ENCODE measurements at regions not wholly inside any gene's neighbourhood (a gene's known extent, or its start where the extent isn't known, plus 50 kb on each side); places are given as distances from the start of the nearest gene placed in this dataset.

DNA sequence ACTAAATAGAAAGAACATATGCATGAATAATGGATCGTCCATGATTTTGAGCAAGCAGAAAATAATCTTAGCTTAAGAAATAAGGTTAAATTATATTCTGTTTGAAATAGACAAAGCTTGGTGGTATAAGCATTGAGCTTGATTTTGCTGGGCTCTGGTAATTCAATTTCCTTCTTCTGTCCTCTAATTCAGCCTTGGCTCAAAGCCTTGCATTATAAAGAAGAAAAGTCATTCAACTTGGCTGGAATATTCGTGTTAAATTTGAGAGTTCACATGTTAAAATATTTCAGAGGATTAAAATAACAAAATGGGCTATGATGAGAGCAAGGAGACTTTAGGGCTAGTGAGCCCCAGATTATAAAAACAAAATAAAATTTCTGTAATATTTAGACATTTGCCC, 415.4 kb upstream of the PCDH20 start:
- Histone ChIP-seq H2AFZ (no peak overlapping the region), H3K4me1 (ENCODE audit: insufficient read depth) (no peaks in the 10 kb centered on the region), H3K9me3 (ENCODE audit: low read depth) (no peaks in the 10 kb centered on the region), H3K9me2 (replicated peaks; ENCODE audit: insufficient read depth) (no peaks in the 10 kb centered on the region), H3K79me2 (no peaks in the 10 kb centered on the region), H4K20me1 (ENCODE audit: insufficient read depth, poor library complexity, severe bottlenecking) (no peaks in the 10 kb centered on the region), H3K4me2 (no peak overlapping the region), H3K4me3 (no peak overlapping the region), H3K27ac (no peak overlapping the region), H3K36me3 (replicated peaks; ENCODE audit: insufficient read depth, low read depth) (no peaks in the 10 kb centered on the region), H3K27me3 (no peaks in the 10 kb centered on the region)
- WGBS (ENCODE audit: low lambda C conversion rate, missing lambda C conversion rate), result 69% methylated on average over 2 of the region's 2 CpGs
- no peak for TF ChIP-seq EZH2 (IDR thresholded peaks at IDR 0.05; ENCODE audit: borderline replicate concordance)
- TF ChIP-seq, protein P1, sequence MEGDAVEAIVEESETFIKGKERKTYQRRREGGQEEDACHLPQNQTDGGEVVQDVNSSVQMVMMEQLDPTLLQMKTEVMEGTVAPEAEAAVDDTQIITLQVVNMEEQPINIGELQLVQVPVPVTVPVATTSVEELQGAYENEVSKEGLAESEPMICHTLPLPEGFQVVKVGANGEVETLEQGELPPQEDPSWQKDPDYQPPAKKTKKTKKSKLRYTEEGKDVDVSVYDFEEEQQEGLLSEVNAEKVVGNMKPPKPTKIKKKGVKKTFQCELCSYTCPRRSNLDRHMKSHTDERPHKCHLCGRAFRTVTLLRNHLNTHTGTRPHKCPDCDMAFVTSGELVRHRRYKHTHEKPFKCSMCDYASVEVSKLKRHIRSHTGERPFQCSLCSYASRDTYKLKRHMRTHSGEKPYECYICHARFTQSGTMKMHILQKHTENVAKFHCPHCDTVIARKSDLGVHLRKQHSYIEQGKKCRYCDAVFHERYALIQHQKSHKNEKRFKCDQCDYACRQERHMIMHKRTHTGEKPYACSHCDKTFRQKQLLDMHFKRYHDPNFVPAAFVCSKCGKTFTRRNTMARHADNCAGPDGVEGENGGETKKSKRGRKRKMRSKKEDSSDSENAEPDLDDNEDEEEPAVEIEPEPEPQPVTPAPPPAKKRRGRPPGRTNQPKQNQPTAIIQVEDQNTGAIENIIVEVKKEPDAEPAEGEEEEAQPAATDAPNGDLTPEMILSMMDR (IDR thresholded peaks at IDR 0.05; ENCODE audit: poor library complexity), result no peak
- no peak for TF ChIP-seq EZH2phosphoT487 (IDR thresholded peaks at IDR 0.05; ENCODE audit: low read depth, severe bottlenecking, unreplicated experiment)
- DNase-seq (ENCODE audit: low spot score), result no peak

DNA sequence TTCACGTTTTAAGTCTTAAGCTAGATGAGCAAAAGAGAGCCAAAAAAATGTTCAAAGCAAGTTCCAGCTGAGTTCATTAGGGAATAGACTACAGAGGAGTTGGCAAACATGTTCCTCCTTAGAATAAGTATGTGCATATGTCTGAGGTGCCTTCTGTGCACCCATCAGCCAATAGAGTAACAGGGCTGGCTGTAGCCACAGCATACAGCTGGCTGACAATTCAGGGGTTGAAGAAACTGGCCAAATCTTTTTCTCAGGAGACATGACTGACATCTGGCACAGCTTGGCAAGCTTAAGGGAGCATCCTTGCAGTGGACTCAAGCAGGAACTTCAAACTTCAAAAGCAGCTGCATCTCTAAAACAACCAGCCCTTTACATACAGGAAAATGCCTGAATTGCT, 414.8 kb upstream of the PCDH20 start:
- no peaks in the 10 kb centered on the region for H3K9me2 ChIP-seq (replicated peaks; ENCODE audit: insufficient read depth)
- TF ChIP-seq, protein P1 (IDR thresholded peaks at IDR 0.05; ENCODE audit: poor library complexity), result no peak
- TF ChIP-seq EZH2 (IDR thresholded peaks at IDR 0.05; ENCODE audit: borderline replicate concordance) (no peak), EZH2phosphoT487 (IDR thresholded peaks at IDR 0.05; ENCODE audit: low read depth, severe bottlenecking, unreplicated experiment) (no peak)
- H3K27ac ChIP-seq, result no peak overlapping the region
- H3K27me3 ChIP-seq, result no peaks in the 10 kb centered on the region
- H3K36me3 ChIP-seq (replicated peaks; ENCODE audit: insufficient read depth, low read depth), result no peaks in the 10 kb centered on the region
- H2AFZ ChIP-seq, result no peak overlapping the region
- 68% methylated on average over 1 of the region's 1 CpG for WGBS (ENCODE audit: low lambda C conversion rate, missing lambda C conversion rate)
- H3K9me3 ChIP-seq (ENCODE audit: low read depth), result no peaks in the 10 kb centered on the region
- no peaks in the 10 kb centered on the region for H4K20me1 ChIP-seq (ENCODE audit: insufficient read depth, poor library complexity, severe bottlenecking)
- no peak for DNase-seq (ENCODE audit: low spot score)
- H3K4me2 ChIP-seq, result no peak overlapping the region
- no peaks in the 10 kb centered on the region for H3K79me2 ChIP-seq
- H3K4me1 ChIP-seq (ENCODE audit: insufficient read depth), result no peaks in the 10 kb centered on the region
- H3K4me3 ChIP-seq, result no peak overlapping the region

DNA sequence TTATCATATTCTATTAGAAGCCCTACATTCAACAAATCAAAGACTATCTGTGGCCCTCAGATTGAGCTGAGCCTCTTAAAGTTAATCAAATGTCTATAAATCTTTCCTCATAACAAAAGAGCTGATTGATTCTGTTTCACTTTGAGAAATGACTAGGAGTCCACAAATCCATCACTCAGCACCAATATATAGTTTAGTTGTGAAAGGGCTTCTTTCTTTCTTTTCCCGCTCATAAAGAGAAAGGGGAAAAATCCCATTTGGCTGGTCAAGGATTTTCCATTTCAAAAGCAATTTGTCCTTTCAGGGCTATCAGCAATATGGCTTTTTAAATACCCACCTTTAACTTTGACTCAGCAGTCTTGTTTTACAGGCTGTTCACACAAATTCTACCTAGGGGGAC, 408.5 kb upstream of the PCDH20 start:
- H3K27me3 ChIP-seq, result no peaks in the 10 kb centered on the region
- no peak overlapping the region for H3K27ac ChIP-seq
- H3K9me3 ChIP-seq (ENCODE audit: low read depth), result no peaks in the 10 kb centered on the region
- no peaks in the 10 kb centered on the region for H3K79me2 ChIP-seq
- no peak for DNase-seq (ENCODE audit: low spot score)
- no peaks in the 10 kb centered on the region for H3K36me3 ChIP-seq (replicated peaks; ENCODE audit: insufficient read depth, low read depth)
- H2AFZ ChIP-seq, result no peak overlapping the region
- 86% methylated on average over 1 of the region's 1 CpG for WGBS (ENCODE audit: low lambda C conversion rate, missing lambda C conversion rate)
- no peaks in the 10 kb centered on the region for H3K4me1 ChIP-seq (ENCODE audit: insufficient read depth)
- H3K4me3 ChIP-seq, result no peak overlapping the region
- H4K20me1 ChIP-seq (ENCODE audit: insufficient read depth, poor library complexity, severe bottlenecking), result no peaks in the 10 kb centered on the region
- TF ChIP-seq EZH2 (IDR thresholded peaks at IDR 0.05; ENCODE audit: borderline replicate concordance), result no peak
- TF ChIP-seq EZH2phosphoT487 (IDR thresholded peaks at IDR 0.05; ENCODE audit: low read depth, severe bottlenecking, unreplicated experiment), result no peak
- TF ChIP-seq, protein P1 (IDR thresholded peaks at IDR 0.05; ENCODE audit: poor library complexity), result no peak
- no peaks in the 10 kb centered on the region for H3K9me2 ChIP-seq (replicated peaks; ENCODE audit: insufficient read depth)
- no peak overlapping the region for H3K4me2 ChIP-seq

DNA sequence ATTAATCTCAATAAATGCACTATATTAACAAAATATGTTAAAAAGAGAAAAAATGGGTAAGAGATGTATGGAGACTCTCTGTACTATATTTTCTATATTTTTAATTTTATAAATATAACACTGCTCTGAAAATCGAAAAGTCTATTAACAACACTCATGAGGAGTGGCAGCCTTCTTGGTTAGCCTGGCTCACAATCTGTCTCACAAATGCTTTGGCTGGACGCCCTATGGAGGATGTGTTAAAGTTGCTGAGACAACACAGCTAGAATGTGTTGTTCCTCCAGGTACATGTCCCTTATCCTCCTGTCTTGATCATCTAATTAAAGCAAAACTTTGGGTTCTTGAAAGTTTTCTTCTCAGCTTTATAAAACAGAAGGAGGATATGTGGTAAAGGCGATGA, 396.6 kb upstream of the PCDH20 start:
- no peaks in the 10 kb centered on the region for H3K9me2 ChIP-seq (replicated peaks; ENCODE audit: insufficient read depth)
- H3K4me3 ChIP-seq, result no peak overlapping the region
- H3K27ac ChIP-seq, result no peak overlapping the region
- no peak overlapping the region for H2AFZ ChIP-seq
- no peak for DNase-seq (ENCODE audit: low spot score)
- no peaks in the 10 kb centered on the region for H3K36me3 ChIP-seq (replicated peaks; ENCODE audit: insufficient read depth, low read depth)
- WGBS (ENCODE audit: low lambda C conversion rate, missing lambda C conversion rate), result 93% methylated on average over 3 of the region's 3 CpGs
- no peaks in the 10 kb centered on the region for H3K79me2 ChIP-seq
- no peaks in the 10 kb centered on the region for H3K27me3 ChIP-seq
- no peaks in the 10 kb centered on the region for H4K20me1 ChIP-seq (ENCODE audit: insufficient read depth, poor library complexity, severe bottlenecking)
- no peak overlapping the region for H3K4me2 ChIP-seq
- no peaks in the 10 kb centered on the region for H3K9me3 ChIP-seq (ENCODE audit: low read depth)
- no peaks in the 10 kb centered on the region for H3K4me1 ChIP-seq (ENCODE audit: insufficient read depth)
- TF ChIP-seq EZH2phosphoT487 (IDR thresholded peaks at IDR 0.05; ENCODE audit: low read depth, severe bottlenecking, unreplicated experiment), result no peak
- no peak for TF ChIP-seq EZH2 (IDR thresholded peaks at IDR 0.05; ENCODE audit: borderline replicate concordance)
- TF ChIP-seq, protein P1 (IDR thresholded peaks at IDR 0.05; ENCODE audit: poor library complexity), result no peak

All from hepatocyte (in vitro differentiated cells).